H54 (cell line): ENCODE measurements at regions not wholly inside any gene's neighbourhood (a gene's known extent, or its start where the extent isn't known, plus 50 kb on each side); places are given as distances from the start of the nearest gene placed in this dataset.

Experiments used
- DNase-seq: peaks from one replicate; pipeline ENCODE4 v3.0.0; 2011; ENCODE audit warnings: low spot score, mixed read lengths; ENCODE audit not compliant: insufficient read length
- FAIRE-seq: peaks from 3 replicates; lab custom pipeline; 2011; peaks lifted over from hg19 to GRCh38; lab: Jason Lieb, UNC
- POLR2A ChIP-seq: IDR thresholded peaks from 2 replicates; pipeline ENCODE4 v1.6.1; 2011; ENCODE audit warnings: low read depth, mild to moderate bottlenecking, low read length

GRCh38 chr1:70671006-70671405 lies 259.9 kb downstream of the CTH start:
- TF ChIP-seq POLR2A: no peak
- DNase-seq (no peak), FAIRE-seq (no peak)

GRCh38 chr1:70672442-70672888 lies 261.4 kb downstream of the CTH start:
- FAIRE-seq: no peak
- no peak for TF ChIP-seq POLR2A
- DNase-seq: no peak

- no peak for FAIRE-seq
- no peak for DNase-seq
- no peak for TF ChIP-seq POLR2A
Observed at GRCh38 chr1:70674941-70675685, 264.0 kb downstream of the CTH start.

GRCh38 chr1:70675737-70676156 lies 264.7 kb downstream of the CTH start:
- TF ChIP-seq POLR2A: no peak
- no peak for DNase-seq
- FAIRE-seq: no peak

- peak; percentile 55 for FAIRE-seq
Observed at GRCh38 chr1:70685300-70686286, 274.5 kb downstream of the CTH start.

GRCh38 chr1:70688580-70688979 lies 277.5 kb downstream of the CTH start:
- FAIRE-seq: no peak
- no peak for TF ChIP-seq POLR2A
- no peak for DNase-seq

More at GRCh38 chr1:70685300-70686286, 274.5 kb downstream of the CTH start:
- peak; percentile 13 for DNase-seq
- no peak for TF ChIP-seq POLR2A

DNA sequence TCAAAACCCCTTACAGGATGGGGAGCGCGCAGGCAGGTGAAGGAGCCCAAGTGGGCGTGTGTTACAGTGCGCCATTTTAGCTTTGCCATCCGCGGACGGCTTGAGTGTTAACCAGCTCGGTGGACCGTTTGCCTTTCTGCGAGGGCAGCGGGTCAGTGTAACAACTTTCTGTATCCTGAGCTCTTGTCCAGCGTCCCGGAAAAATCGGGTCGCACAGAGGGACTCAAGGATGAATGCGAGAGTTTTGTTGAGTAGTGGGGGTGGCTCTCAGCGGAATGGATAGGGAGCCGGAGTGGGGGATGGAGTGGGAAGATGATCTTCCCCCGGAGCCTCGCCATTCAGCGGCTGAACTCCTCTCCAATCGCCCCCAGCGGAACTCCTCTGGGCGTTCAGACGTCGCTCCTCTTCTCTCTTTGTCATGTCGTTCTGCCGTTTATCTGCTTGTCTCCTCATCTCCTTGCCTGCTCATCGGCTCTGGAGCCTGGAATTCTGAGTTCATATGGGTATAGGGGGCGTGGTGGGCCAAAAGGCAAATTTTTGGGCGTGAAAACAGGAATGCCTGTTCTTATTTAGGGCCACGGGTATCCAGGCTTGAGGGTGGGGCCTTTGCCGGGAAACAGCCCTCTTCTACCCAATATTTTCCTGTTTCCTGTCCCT lies 295.4 kb downstream of the CTH start:
- FAIRE-seq: no peak
- DNase-seq: no peak
- no peak for TF ChIP-seq POLR2A

DNA sequence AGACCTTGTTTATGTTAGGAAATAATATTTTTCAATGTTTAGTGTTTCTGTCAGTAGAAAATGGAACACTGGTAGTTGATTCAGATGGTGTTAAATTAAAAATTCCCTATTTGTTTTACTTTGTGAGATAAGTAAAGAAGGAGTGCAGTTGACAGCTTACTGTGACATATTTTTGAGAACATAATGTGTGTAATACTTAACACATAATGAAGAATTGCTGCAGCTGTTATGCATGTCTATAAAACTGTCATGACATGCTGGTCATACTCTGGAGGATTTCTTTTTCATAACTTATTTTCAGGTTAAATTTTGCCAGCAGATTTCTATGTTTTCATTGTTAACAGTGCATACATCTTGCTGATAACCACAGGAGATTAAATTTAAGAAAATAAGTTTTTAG lies 296.1 kb downstream of the CTH start:
- no peak for TF ChIP-seq POLR2A
- DNase-seq: no peak
- no peak for FAIRE-seq

GRCh38 chr1:70714149-70714548 lies 303.1 kb downstream of the CTH start:
- DNase-seq (no peak), FAIRE-seq (no peak)
- no peak for TF ChIP-seq POLR2A

GRCh38 chr1:70717211-70717610 lies 306.1 kb downstream of the CTH start:
- no peak for TF ChIP-seq POLR2A

GRCh38 chr1:70717656-70718055 lies 306.6 kb downstream of the CTH start:
- DNase-seq: no peak
- TF ChIP-seq POLR2A: no peak
- no peak for FAIRE-seq

More at GRCh38 chr1:70717211-70717610, 306.1 kb downstream of the CTH start:
- DNase-seq (no peak), FAIRE-seq (no peak)

DNA sequence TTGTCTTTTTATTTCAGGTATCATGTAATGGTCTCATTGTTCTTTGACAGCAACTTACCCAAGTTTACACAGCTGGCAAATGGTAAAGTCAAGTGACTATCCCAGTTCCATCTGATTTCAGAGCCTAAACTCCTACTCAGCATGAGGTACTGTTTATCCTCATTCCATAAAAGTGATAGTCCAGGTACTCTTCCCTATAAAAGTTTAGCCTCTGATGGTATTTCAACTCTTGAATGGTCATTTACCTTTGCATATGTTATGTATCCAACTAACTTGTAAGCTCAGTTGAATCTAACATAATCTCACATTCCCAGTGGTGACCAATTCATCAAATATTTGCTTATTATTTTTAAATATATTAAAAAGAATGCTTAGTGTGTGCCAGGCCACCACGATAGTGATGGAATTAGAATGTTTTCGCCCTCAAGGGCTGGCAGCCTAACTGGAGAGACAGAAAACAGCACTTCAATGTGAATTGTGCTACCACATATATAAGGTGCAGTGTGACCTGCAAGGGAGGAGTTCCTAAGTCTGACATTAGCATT lies 307.1 kb downstream of the CTH start:
- DNase-seq (no peak), FAIRE-seq (no peak)
- TF ChIP-seq POLR2A: no peak

DNA sequence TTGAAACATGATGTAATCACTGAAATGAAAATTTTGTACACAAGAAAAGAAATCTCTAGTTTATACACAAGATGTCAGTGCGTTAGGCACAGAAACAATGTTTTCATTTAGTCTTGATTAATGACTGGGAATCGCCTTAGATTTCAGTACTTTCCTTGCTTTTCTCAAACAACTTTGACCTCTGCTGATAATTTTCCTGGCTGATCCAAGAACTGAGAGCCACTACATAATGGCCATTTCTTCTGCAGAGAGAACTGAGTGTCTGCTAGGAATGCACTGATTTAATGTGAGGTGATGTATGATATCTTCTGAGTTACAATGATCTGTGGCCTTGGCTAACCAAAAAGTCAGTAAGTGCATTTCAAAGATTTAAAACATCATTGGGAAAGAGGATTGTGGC lies 308.1 kb downstream of the CTH start:
- DNase-seq: no peak
- FAIRE-seq: no peak
- no peak for TF ChIP-seq POLR2A

DNA sequence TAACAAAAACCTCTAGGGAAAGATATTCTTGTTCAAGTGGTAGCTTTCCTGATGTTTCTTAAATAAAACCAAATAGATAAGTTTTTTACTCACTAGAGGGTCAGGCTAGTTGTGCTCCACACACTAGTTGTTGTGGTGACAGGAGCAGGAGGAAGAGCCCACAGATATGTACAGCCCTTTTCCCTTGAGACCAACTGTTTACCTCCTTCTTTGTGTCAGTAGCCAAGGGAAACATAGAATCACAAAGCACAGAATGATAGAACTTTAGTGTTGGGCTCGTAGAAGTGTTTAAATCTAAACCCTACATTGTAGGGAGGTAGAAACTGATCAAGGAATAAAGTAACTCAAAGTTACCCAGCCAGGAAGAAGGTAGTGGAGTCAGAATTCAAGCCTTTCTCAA lies 309.0 kb downstream of the CTH start:
- DNase-seq (no peak), FAIRE-seq (no peak)
- TF ChIP-seq POLR2A: no peak
